Esophagus squamous epithelium (tissue), 5 donors: ENCODE measurements at regions not wholly inside any gene's neighbourhood (a gene's known extent, or its start where the extent isn't known, plus 50 kb on each side); places are given as distances from the start of the nearest gene placed in this dataset.

Experiments
- DNase-seq: peaks from one replicate; lab custom pipeline; 2025; lab: John Stamatoyannopoulos, UW
- H3K27ac ChIP-seq, 4 donors: fragments of 200-600 bp; sonication (generic); one replicate each; pipeline ENCODE4 v1.5.1; 2016 to 2019; ENCODE audit warnings: mild to moderate bottlenecking in 1 of 4
- H3K27me3 ChIP-seq, 4 donors: fragments of 200-600 bp; sonication (generic); 1 replicate in 3 of 4; 2 replicates in 1 of 4; pipeline versions ENCODE4 v1.5.1 to v1.6.0; 2017 to 2021; ENCODE audit warnings: antibody characterized with exemption in 1 of 4
- H3K36me3 ChIP-seq, 3 donors: fragments of 200-600 bp; sonication (generic); one replicate each; pipeline ENCODE4 v1.5.1; 2016 to 2019
- H3K4me1 ChIP-seq, 3 donors: fragments of 200-600 bp; sonication (generic); one replicate each; pipeline ENCODE4 v1.5.1; 2017 to 2019
- H3K4me3 ChIP-seq, 4 donors: fragments of 200-600 bp; sonication (generic); 1 replicate in 3 of 4; 2 replicates in 1 of 4; pipeline ENCODE4 v1.5.1; 2016 to 2019; ENCODE audit warnings: mild to moderate bottlenecking in 2 of 4, moderate library complexity in 1 of 4
- H3K9me3 ChIP-seq, 3 donors: fragments of 200-600 bp; sonication (generic); one replicate each; pipeline ENCODE4 v1.5.1; 2016 to 2019
- POLR2A ChIP-seq, 4 donors: fragments of 450-650 bp; IDR thresholded peaks; one replicate each; pipeline ENCODE4 v1.6.1; 2017; ENCODE audit warnings: antibody characterized with exemption in 4 of 4, mild to moderate bottlenecking in 4 of 4, moderate library complexity in 3 of 4
- WGBS, 2 donors: methylation state at CpG; one replicate each; pipeline ENCODE4 v1.1.5; 2018; 5-methylcytosine and 5-hydroxymethylcytosine counted together
- intact Hi-C: fragments of 100-400 bp; cut with DNase I; formaldehyde crosslinking; loops from one replicate; pipeline ENCODE4 v1.15.0; 2022
- TF ChIP-seq, protein P1 (sequence below), 6 experiments: fragments of 450-650 bp in 4 of 6; fragments of 200-600 bp in 2 of 6; sonication (generic) in 2 of 6; IDR thresholded peaks; one replicate each; pipeline ENCODE4 v1.5.1; 2016 to 2019; ENCODE audit warnings: antibody characterized with exemption in 6 of 6, mild to moderate bottlenecking in 4 of 6, moderate library complexity in 4 of 6
- donor health status: DM: yes; HTN: yes; CAD: no.

GRCh38 chr17:65278820-65279184 lies 141.6 kb downstream of the RGS9 start:
- no peaks in the 10 kb centered on the region for H3K9me3 ChIP-seq
- TF ChIP-seq, protein P1, sequence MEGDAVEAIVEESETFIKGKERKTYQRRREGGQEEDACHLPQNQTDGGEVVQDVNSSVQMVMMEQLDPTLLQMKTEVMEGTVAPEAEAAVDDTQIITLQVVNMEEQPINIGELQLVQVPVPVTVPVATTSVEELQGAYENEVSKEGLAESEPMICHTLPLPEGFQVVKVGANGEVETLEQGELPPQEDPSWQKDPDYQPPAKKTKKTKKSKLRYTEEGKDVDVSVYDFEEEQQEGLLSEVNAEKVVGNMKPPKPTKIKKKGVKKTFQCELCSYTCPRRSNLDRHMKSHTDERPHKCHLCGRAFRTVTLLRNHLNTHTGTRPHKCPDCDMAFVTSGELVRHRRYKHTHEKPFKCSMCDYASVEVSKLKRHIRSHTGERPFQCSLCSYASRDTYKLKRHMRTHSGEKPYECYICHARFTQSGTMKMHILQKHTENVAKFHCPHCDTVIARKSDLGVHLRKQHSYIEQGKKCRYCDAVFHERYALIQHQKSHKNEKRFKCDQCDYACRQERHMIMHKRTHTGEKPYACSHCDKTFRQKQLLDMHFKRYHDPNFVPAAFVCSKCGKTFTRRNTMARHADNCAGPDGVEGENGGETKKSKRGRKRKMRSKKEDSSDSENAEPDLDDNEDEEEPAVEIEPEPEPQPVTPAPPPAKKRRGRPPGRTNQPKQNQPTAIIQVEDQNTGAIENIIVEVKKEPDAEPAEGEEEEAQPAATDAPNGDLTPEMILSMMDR (IDR thresholded peaks at IDR 0.05) = no peak
- no peak for TF ChIP-seq POLR2A (IDR thresholded peaks at IDR 0.05)
- peaks cover 0 to 10% (median 0%) of the 10 kb centered on the region in 3 donors for H3K4me1 ChIP-seq
- peaks cover 0 to 11% (median 0%) of the 10 kb centered on the region in 4 donors for H3K27me3 ChIP-seq
- DNase-seq = no peak
- H3K36me3 ChIP-seq = no peaks in the 10 kb centered on the region
- no peak overlapping the region for H3K4me3 ChIP-seq
- H3K27ac ChIP-seq = no peak overlapping the region
- intact Hi-C loops = no loop called here
- WGBS, 2 donors = 20 to 86% methylated on average over 2 to 4 of the region's 10 CpGs

GRCh38 chr17:65278050-65278819 lies 141.1 kb downstream of the RGS9 start:
- H3K4me3 ChIP-seq = peak overlapping the region in 1 of 4 donors; percentile 21
- WGBS, 2 donors = 54 to 58% methylated on average over 4 of the region's 12 CpGs

GRCh38 chr17:65277576-65277975 lies 140.4 kb downstream of the RGS9 start:
- no peaks in the 10 kb centered on the region for H3K9me3 ChIP-seq
- H3K36me3 ChIP-seq = no peaks in the 10 kb centered on the region
- H3K27me3 ChIP-seq = peaks cover 0 to 11% (median 0%) of the 10 kb centered on the region in 4 donors
- intact Hi-C loops = no loop called here
- 5 to 13% methylated on average over 10 of the region's 10 CpGs for WGBS, 2 donors
- no peak overlapping the region for H3K27ac ChIP-seq
- H3K4me1 ChIP-seq = peaks cover 0 to 10% (median 0%) of the 10 kb centered on the region in 3 donors
- H3K4me3 ChIP-seq = peak overlapping the region in 1 of 4 donors; percentile 21
- TF ChIP-seq, protein P1 (IDR thresholded peaks at IDR 0.05) = no peak
- no peak for TF ChIP-seq POLR2A (IDR thresholded peaks at IDR 0.05)
- no peak for DNase-seq

More at GRCh38 chr17:65278050-65278819, 141.1 kb downstream of the RGS9 start:
- Histone ChIP-seq H3K9me3 (no peaks in the 10 kb centered on the region), H3K36me3 (no peaks in the 10 kb centered on the region), H3K4me1 (peaks cover 0 to 10% (median 0%) of the 10 kb centered on the region in 3 donors), H3K27me3 (peaks cover 0 to 11% (median 0%) of the 10 kb centered on the region in 4 donors), H3K27ac (no peak overlapping the region)
- no peak for DNase-seq
- TF ChIP-seq POLR2A (IDR thresholded peaks at IDR 0.05) = no peak
- TF ChIP-seq, protein P1 (IDR thresholded peaks at IDR 0.05) = peak in 4 of 6 experiments; percentile 40 to 52 (median 44)
- intact Hi-C loops = no loop called here
